HPDE6-E6E7 (cell line): ENCODE measurements at regions not wholly inside any gene's neighbourhood (a gene's known extent, or its start where the extent isn't known, plus 50 kb on each side); places are given as distances from the start of the nearest gene placed in this dataset.
A peak's percentile ranks its signal among the peaks of the same experiment; 100 is the strongest.
"Not testable (repeated sequence)": the region's sequence is repeated elsewhere in the genome, so short reads cannot be mapped to it uniquely, and the experiment has no call there.

Experiments
- DNase-seq: peaks from one replicate; pipeline ENCODE4 v3.0.0; 2011; ENCODE audit warnings: missing footprints; ENCODE audit errors: extremely low spot score

- DNase-seq, result not testable (repeated sequence)
These were observed 321.6 kb downstream of the SH2D4B start for GRCh38 chr10:80859279-80859678.

DNA sequence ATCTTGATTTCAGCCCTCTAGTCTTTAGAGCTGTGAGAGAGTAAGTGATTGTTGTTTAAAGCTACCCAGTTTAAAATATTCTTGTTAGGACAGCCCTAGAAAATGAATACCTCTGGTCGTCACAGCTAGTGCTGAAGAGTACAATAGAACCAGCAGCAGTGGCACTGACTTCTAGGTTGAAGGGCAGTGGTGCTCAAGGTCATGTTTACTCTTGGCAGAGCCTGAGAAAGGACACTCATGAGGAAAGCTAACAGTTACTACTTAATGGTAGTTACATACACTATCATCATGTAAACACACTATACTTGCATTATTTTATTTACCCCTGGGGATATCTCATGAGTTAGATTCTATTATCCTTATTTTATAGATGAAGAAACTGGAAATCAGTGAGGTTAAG is 323.0 kb downstream of the SH2D4B start:
- DNase-seq, result no peak

GRCh38 chr10:80861882-80862281 is 324.2 kb downstream of the SH2D4B start:
- DNase-seq, result no peak

GRCh38 chr10:80870282-80870681 is 332.6 kb downstream of the SH2D4B start:
- DNase-seq, result no peak

GRCh38 chr10:80871083-80871482 is 333.4 kb downstream of the SH2D4B start:
- no peak for DNase-seq

- no peak for DNase-seq
These were observed 340.6 kb downstream of the SH2D4B start for GRCh38 chr10:80878330-80878729.

- no peak for DNase-seq
These were observed 352.4 kb downstream of the SH2D4B start for GRCh38 chr10:80890146-80890545.

DNA sequence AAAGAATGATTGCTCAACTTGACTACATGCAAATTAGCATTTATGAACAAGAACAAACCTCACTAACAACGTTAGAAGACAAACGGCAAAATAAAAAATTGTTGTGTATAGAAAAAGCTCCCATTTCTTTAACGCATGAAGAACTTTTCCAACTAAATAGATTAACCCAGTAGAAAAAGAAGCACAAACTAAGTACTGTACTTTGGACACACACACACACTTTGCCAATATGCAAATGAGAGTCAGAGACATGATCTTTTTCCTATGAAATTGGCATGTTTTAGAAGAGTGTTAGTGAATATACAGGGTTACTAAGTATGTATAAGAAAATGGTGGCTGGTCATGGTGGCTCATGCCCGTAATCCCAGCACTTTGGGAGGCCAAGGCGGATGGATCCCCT is 355.6 kb downstream of the SH2D4B start:
- no peak for DNase-seq

DNA sequence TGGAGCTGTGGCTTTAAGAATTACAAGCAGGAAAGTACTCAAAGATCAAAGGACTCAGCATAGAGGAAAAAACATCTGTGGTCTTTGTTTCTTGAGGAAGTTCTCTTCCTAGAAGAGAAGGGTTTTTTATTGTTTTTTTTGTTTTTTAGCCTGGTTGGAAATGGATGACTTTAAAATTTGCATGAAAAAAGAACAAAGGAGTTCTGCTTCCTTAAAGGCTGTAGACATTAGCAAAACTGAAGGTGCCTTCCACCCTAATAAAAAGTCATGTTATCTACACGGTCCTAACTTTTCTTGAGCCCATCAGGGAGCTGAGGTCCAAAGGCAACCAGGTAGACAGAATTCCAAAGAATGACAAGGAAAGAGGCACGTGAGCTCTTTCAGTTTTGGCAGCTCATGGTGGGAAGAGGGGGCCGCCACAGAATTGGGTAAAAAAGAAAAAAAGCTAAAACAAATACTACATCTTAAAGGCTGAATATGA is 356.6 kb downstream of the SH2D4B start:
- no peak for DNase-seq

DNA sequence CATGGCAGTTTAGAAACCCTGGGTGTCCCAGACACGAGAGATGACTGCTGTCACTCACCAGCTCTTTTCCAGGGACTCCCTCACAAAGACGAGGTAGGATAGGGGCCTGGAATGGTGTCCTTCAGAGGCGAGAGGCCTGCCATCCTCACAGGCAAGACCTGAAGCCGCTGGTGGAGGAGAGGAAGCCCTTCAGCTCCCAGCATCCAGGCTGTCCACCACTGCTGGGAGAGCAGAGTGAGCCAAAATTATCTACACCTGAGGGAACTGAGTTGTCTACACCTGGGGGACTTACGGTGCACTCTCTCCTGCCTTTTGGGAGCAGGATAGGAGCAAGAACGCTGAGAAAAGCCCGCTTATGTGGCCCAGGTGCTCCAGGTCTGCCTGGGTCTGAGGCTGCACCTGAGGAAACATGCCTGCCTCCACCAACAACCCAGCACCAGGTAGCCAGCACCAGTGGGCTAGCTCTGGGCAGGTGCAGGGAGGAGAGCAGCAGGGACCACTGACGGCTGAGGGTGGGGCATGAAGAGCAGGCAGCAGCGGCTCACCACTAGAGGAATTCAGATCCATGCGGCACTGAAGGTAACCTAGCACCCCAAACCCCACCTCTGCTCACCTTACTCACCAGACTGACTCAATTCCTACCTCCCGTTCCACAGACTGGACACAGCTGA is 357.2 kb downstream of the SH2D4B start:
- DNase-seq, result no peak

DNA sequence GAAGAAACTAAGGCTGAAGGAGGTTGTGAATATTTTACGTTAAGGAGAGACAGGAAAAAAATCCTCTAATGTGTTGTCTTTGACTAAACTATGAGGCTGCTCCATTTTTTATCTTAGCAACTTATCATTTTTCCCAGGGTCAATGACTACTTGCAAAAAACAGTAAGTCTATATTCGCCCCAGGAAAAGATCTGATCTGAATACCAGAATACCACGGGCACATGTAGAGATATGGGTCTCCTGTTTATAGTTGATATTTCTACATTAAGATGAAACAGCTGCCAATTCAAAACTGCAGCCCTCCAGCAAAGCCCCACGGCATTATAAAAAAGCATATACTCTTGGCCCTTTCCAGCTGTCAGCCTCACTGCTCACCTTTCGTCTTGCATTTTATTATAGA is 358.4 kb downstream of the SH2D4B start:
- DNase-seq, result no peak

DNA sequence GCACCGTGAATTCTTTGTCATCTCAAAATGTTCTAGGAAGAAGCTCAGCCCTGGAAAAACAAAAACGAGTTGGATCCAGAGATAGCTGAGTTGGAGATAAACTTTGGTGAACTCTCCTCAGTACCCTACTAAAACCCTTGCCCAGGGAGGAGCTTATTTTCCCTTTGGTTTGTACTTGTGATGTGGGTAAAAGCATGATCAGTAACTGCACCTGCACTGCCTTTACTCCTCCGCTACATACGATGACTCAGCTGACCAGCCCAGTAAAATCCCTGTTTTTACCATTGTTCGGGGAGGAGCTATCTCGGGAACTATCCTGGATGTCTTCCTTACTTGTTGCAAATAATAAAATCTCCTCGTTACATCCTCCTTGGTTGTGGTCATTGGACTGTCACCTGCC is 359.3 kb downstream of the SH2D4B start:
- no peak for DNase-seq

GRCh38 chr10:80900661-80901060 is 363.0 kb downstream of the SH2D4B start:
- no peak for DNase-seq

DNA sequence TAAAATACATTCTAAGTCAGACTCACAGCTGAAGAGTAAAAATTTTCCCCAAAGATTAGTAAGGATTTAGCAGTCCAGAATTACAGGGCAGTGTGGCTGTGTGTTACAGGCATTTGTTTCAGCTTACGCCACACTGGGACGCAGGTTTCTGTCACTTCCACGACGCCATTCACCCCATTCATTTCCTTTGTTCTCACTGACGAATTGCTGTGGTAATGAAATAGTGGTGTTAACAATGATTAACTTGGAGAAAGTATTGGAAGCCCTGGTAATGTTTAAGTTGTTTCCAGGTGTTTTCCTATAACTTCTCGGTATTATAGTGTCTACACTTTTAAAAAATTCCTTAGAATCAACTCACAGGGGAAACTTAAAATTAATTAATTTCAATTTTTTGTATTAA is 370.9 kb downstream of the SH2D4B start:
- DNase-seq, result no peak

DNA sequence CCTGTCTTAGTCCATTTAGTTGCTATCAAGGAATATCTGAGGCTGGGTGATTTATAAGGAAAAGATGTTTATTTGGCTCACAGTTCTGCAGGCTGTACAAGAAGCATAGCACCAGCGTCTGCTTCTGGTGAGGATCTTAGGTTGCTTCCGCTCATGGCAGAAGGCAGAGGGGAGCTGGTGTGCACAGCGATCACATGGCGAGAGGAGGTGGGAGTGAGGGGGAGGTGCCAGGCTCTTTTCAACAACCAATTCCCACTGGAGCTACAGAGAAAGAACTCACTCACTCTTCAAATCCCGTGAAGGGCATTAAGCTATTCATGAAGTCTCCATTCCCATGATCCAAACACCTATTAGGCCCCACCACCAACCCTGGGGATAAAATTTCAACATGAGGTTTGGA is 371.6 kb downstream of the SH2D4B start:
- no peak for DNase-seq

GRCh38 chr10:80917636-80918035 is 379.9 kb downstream of the SH2D4B start:
- no peak for DNase-seq

DNA sequence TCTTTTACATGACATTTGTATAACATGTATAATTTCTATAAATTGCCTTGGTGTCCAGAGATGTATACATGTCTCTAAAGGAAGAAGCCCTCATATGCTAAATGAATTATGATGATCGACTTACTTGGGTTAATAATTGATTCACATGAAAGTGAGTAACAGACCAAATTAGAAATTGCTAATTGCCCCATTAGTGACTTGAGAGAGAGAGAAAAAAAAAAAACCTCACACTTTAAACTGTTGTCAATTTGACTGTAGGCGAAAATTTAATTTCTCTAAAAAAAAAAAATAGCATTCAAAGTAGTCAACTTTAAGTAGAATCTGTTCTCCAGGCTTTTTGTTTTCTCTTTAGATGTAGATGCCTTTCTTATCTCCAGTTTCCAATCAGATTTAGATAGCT is 383.3 kb downstream of the SH2D4B start:
- DNase-seq, result no peak

DNA sequence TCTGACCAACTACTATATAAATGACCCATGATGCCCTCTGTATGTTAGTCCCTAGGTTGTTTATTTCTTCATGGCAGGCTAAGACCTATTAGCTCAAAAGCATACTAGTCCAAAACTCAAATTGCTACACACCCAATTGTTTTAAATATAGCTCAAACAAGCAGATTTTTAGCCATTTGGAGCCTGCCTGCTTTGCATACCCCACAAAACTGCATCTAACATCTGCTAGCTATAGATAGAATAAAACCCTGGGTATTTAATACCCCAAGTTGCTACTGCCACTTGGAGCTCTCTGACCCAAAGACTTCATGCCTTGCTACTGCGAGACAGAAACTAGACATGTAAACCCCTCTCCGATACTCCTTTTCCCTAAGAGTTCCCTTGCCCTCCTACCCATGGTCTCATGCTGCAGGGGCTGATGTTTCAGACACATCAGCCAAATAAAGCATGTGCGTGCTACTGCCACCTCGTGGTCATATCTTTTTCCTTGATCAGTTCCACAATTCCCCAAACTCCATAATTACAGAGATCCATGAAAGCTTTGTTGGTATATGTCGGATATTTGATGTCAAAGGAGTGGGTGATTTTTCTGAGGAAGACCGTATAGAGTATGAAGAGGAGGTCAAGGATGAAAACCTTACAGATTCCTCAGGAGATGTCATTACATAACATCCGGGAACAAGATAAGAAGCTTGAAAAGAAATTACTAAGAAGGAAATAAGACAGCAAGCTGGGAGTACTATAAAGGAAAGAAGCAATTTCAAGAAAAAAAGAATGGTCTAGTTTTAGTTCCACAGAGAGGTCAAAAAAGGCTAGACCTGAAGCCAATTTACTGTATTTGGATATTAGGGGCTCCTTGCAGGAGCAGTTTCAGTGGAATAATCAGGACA is 386.6 kb downstream of the SH2D4B start:
- peak; percentile 4 for DNase-seq

GRCh38 chr10:80927419-80928078 is 389.8 kb downstream of the SH2D4B start:
- DNase-seq, result no peak

- no peak for DNase-seq
These were observed 401.2 kb downstream of the SH2D4B start for GRCh38 chr10:80938903-80939302.

GRCh38 chr10:80945264-80945880 is 407.7 kb downstream of the SH2D4B start:
- DNase-seq, result no peak

- no peak for DNase-seq
These were observed 408.4 kb downstream of the SH2D4B start for GRCh38 chr10:80946073-80946472.
